GM21786 (cell line): ENCODE measurements at regions not wholly inside any gene's neighbourhood (a gene's known extent, or its start where the extent isn't known, plus 50 kb on each side); places are given as distances from the start of the nearest gene placed in this dataset.
"Not testable (repeated sequence)": the region's sequence is repeated elsewhere in the genome, so short reads cannot be mapped to it uniquely, and the experiment has no call there.

Experiments
- ATAC-seq: cut with Tn5 transposase; IDR thresholded peaks from one replicate; pipeline ENCODE4 v1.9.1; 2021; ENCODE audit not compliant: unreplicated experiment

- ATAC-seq, result no peak
Observed at GRCh38 chr13:79997244-79997643, 343.7 kb downstream of the SPRY2 start.

GRCh38 chr13:79995334-79995733 is 345.6 kb downstream of the SPRY2 start:
- ATAC-seq, result no peak

GRCh38 chr13:79992111-79992510 is 348.8 kb downstream of the SPRY2 start:
- ATAC-seq, result no peak

GRCh38 chr13:79990048-79990447 is 350.9 kb downstream of the SPRY2 start:
- no peak for ATAC-seq

- ATAC-seq, result no peak
Observed at GRCh38 chr13:79989217-79989661, 351.7 kb downstream of the SPRY2 start.

- ATAC-seq, result no peak
Observed at GRCh38 chr13:79988573-79988972, 352.4 kb downstream of the SPRY2 start.

- ATAC-seq, result no peak
Observed at GRCh38 chr13:79987761-79988160, 353.2 kb downstream of the SPRY2 start.

- no peak for ATAC-seq
Observed at GRCh38 chr13:79987323-79987722, 353.6 kb downstream of the SPRY2 start.

GRCh38 chr13:79986890-79987289 is 354.0 kb downstream of the SPRY2 start:
- no peak for ATAC-seq

GRCh38 chr13:79974935-79975650 is 365.8 kb downstream of the SPRY2 start:
- not testable (repeated sequence) for ATAC-seq

GRCh38 chr13:79973533-79973963 is 367.4 kb downstream of the SPRY2 start:
- ATAC-seq, result peak; percentile 93

GRCh38 chr13:79972066-79972569 is 368.8 kb downstream of the SPRY2 start:
- no peak for ATAC-seq

- ATAC-seq, result no peak
Observed at GRCh38 chr13:79966493-79966895, 374.4 kb downstream of the SPRY2 start.

GRCh38 chr13:79966059-79966458 is 374.9 kb downstream of the SPRY2 start:
- ATAC-seq, result no peak

- no peak for ATAC-seq
Observed at GRCh38 chr13:79946556-79946955, 394.4 kb downstream of the SPRY2 start.

GRCh38 chr13:79943346-79944023 is 397.4 kb downstream of the SPRY2 start:
- ATAC-seq, result no peak

GRCh38 chr13:79941752-79942151 is 399.2 kb downstream of the SPRY2 start:
- no peak for ATAC-seq

GRCh38 chr13:79939689-79940088 is 401.2 kb downstream of the SPRY2 start:
- ATAC-seq, result no peak

GRCh38 chr13:79937771-79938216 is 403.1 kb downstream of the SPRY2 start:
- ATAC-seq, result no peak

GRCh38 chr13:79937311-79937710 is 403.6 kb downstream of the SPRY2 start:
- ATAC-seq, result no peak

- ATAC-seq, result no peak
Observed at GRCh38 chr13:79936368-79937136, 404.4 kb downstream of the SPRY2 start.
